Left colon (tissue), 2 donors: ENCODE measurements at regions not wholly inside any gene's neighbourhood (a gene's known extent, or its start where the extent isn't known, plus 50 kb on each side); places are given as distances from the start of the nearest gene placed in this dataset.

ENCODE experiments used
- ATAC-seq: fragments of 200-7000 bp; cut with Tn5 transposase; one replicate; pipeline ENCODE4 v1.9.1; 2020; ENCODE audit warnings: mild to moderate bottlenecking, moderate library complexity
- DNase-seq, 2 donors: peaks; one replicate each; pipeline ENCODE4 v3.0.0-alpha.2; 2020
- intact Hi-C, 2 donors: fragments of 100-400 bp; cut with DNase I in 1 of 2; cut with micrococcal nuclease in 1 of 2; formaldehyde crosslinking; loops; one replicate each; pipeline versions ENCODE4 v1.11.2 to v1.14.0; 2022; cut with DNase I, micrococcal nuclease
- donor health status: DM: no; HTN: no; CAD: no.
- donor health status: DM: yes; HTN: yes; CAD: no.

- intact Hi-C loops: no loop called here
- ATAC-seq (no peak), DNase-seq (no peak)
Measured at GRCh38 chr10:130607366-130607765, 471.2 kb downstream of the GLRX3 start.

GRCh38 chr10:130611239-130611638 lies 475.0 kb downstream of the GLRX3 start:
- no peak for ATAC-seq
- intact Hi-C loops: no loop called here
- no peak for DNase-seq

GRCh38 chr10:130615457-130615856 lies 479.3 kb downstream of the GLRX3 start:
- ATAC-seq (no peak), DNase-seq (no peak)
- intact Hi-C loops: no loop called here

- intact Hi-C loops: no loop called here
- no peak for DNase-seq
- no peak for ATAC-seq
Measured at GRCh38 chr10:130617985-130618384, 481.8 kb downstream of the GLRX3 start.

- ATAC-seq: no peak
- intact Hi-C loops: no loop called here
Measured at GRCh38 chr10:130618647-130619046, 482.5 kb downstream of the GLRX3 start.

GRCh38 chr10:130621231-130621775 lies 485.1 kb downstream of the GLRX3 start:
- DNase-seq (no peak), ATAC-seq (no peak)
- intact Hi-C loops: no loop called here

More at GRCh38 chr10:130618647-130619046, 482.5 kb downstream of the GLRX3 start:
- no peak for DNase-seq

GRCh38 chr10:130623680-130624267 lies 487.6 kb downstream of the GLRX3 start:
- DNase-seq (no peak), ATAC-seq (no peak)
- intact Hi-C loops: no loop called here

- ATAC-seq (no peak), DNase-seq (no peak)
- intact Hi-C loops: no loop called here
Measured at GRCh38 chr10:130627346-130628045, 491.3 kb downstream of the GLRX3 start.

GRCh38 chr10:130630135-130630534 lies 493.9 kb downstream of the GLRX3 start:
- intact Hi-C loops: no loop called here
- ATAC-seq (no peak), DNase-seq (no peak)

- no peak for ATAC-seq
- peak in 1 of 2 donors; percentile 32 for DNase-seq
- intact Hi-C loops: no loop called here
Measured at GRCh38 chr10:130631142-130632096, 495.2 kb downstream of the GLRX3 start.

- ATAC-seq: no peak
- intact Hi-C loops: no loop called here
Measured at GRCh38 chr10:130634816-130635215, 498.6 kb downstream of the GLRX3 start.

GRCh38 chr10:130635528-130635927 lies 499.3 kb downstream of the GLRX3 start:
- DNase-seq (no peak), ATAC-seq (no peak)
- intact Hi-C loops: no loop called here

More at GRCh38 chr10:130634816-130635215, 498.6 kb downstream of the GLRX3 start:
- DNase-seq: no peak

- intact Hi-C loops: no loop called here
- ATAC-seq (no peak), DNase-seq (no peak)
Measured at GRCh38 chr10:130636313-130636930, 500.2 kb downstream of the GLRX3 start.

- DNase-seq (no peak), ATAC-seq (no peak)
- intact Hi-C loops: no loop called here
Measured at GRCh38 chr10:130637089-130637676, 501.0 kb downstream of the GLRX3 start.

- ATAC-seq: no peak
Measured at GRCh38 chr10:130638991-130639390, 502.8 kb downstream of the GLRX3 start.

GRCh38 chr10:130642926-130643325 lies 506.7 kb downstream of the GLRX3 start:
- ATAC-seq (no peak), DNase-seq (no peak)
- intact Hi-C loops: no loop called here

More at GRCh38 chr10:130638991-130639390, 502.8 kb downstream of the GLRX3 start:
- DNase-seq: no peak
- intact Hi-C loops: no loop called here

- ATAC-seq (no peak), DNase-seq (no peak)
- intact Hi-C loops: no loop called here
Measured at GRCh38 chr10:130647341-130647740, 511.1 kb downstream of the GLRX3 start.

GRCh38 chr10:130648807-130649206 lies 512.6 kb downstream of the GLRX3 start:
- intact Hi-C loops: no loop called here
- DNase-seq (no peak), ATAC-seq (no peak)

- DNase-seq (no peak), ATAC-seq (no peak)
- intact Hi-C loops: no loop called here
Measured at GRCh38 chr10:130652544-130652943, 516.4 kb downstream of the GLRX3 start.
